ENCODE measurements at regions not wholly inside any gene's neighbourhood (a gene's known extent, or its start where the extent isn't known, plus 50 kb on each side); places are given as distances from the start of the nearest gene placed in this dataset.

DNA sequence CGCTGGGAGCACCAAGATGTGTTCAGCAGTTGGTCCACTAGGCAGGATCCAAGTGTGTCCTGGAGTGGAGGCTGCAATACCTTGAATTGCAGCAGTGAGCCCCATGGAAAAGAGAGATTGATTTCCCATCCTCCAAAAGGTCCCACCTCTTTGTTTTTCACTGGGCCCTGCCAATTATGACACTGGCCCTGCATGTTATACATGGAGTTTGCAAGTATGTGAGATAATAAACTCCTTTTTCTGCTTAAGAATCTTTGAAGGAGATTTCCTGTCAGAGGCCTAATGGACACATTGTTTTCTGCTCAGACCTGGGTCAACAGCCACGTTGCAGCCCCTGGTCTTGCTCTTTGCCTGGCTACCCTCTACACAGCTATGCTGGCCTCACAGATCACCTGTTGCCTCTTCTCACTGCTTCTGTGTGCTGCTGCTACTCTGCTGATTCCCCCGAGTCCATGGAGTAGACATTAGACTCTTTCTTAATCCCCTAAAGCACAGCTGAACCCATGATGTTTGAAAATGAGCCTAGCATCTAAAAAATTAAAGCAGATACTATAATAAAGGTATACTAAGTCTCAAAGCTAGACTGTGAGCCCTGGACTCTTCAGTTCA is 341.9 kb upstream of the CDH11 start:
- no peaks in the 10 kb centered on the region for H3K36me3 Mint-ChIP-seq (ENCODE audit: insufficient read depth)
- no peak for DNase-seq
- no peak overlapping the region for H3K27ac Mint-ChIP-seq

DNA sequence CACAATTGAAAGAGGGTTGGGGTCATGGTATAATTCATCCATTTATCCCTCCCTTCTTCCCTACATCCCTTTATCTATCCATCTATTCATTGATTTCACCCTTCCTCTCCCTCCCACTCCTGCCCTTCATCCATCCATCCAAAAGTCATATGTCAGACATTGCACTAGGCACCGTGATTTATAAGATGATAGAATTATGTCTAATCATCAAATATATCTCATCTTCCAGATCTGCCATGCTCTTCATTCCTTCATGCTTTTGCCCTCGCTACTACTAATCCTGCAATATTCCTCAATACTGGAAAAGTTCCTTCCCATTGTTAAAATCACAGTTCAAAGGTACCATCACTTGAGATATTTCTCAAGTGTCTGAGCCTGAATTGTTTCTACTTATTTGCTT is 335.2 kb upstream of the CDH11 start:
- Mint-ChIP-seq H3K27ac (no peak overlapping the region), H3K36me3 (ENCODE audit: insufficient read depth) (no peaks in the 10 kb centered on the region), H3K4me1 (ENCODE audit: low read depth in 2 of 2) (no peaks in the 10 kb centered on the region), H3K9me3 (peaks cover 14 to 16% of the 10 kb centered on the region in 2 donors), H3K27me3 (no peaks in the 10 kb centered on the region), H3K4me3 (no peak overlapping the region)
- ATAC-seq (replicated peaks) (no peak), DNase-seq (no peak)

More for the DNA sequence above, 341.9 kb upstream of the CDH11 start:
- H3K27me3 Mint-ChIP-seq: no peaks in the 10 kb centered on the region
- no peak overlapping the region for H3K4me3 Mint-ChIP-seq
- H3K4me1 Mint-ChIP-seq (ENCODE audit: low read depth in 2 of 2): no peaks in the 10 kb centered on the region
- ATAC-seq (replicated peaks): no peak
- H3K9me3 Mint-ChIP-seq: peaks cover 12 to 13% of the 10 kb centered on the region in 2 donors

DNA sequence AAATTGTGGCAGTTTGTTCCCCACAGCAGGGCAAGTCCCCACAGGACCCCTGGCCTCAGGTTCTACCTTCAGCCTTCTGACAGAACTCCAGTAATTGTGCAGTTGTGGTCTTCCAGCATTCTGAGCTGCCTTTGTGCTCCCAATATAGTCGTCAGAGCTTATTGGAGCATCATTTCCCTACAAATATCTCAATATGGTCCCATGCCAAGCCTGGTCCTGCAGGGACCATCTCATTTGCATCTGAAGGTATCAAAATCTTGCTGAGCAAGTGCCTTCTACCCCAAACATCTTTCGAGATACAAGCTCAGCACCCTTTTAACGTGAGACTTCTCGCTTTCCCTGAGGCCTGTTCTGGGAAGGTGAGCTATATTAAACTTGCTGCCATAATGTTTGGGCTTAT is 333.9 kb upstream of the CDH11 start:
- DNase-seq (no peak), ATAC-seq (replicated peaks) (no peak)
- Mint-ChIP-seq H3K4me1 (ENCODE audit: low read depth in 2 of 2) (no peaks in the 10 kb centered on the region), H3K36me3 (ENCODE audit: insufficient read depth) (no peaks in the 10 kb centered on the region), H3K27me3 (no peaks in the 10 kb centered on the region), H3K4me3 (no peak overlapping the region), H3K9me3 (peaks cover 14 to 15% of the 10 kb centered on the region in 2 donors), H3K27ac (no peak overlapping the region)

DNA sequence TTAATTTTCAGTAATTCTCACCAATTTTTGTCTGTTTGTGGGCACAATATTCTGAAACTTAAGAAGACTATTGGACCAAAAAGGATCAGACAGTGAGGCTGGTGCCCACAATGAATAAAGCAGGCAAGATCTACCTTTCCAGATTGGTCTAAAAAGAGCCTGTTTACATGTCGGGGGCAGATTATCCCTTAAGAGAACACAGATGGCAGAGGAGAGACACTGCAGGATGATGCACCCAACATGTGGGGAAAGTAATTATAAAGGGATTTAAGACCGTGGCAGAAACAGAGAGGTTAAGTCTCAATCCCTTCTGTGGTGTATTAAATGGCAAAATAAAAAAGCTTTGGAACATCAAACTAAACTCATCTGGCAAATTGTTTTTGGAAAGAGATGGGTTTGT is 331.8 kb upstream of the CDH11 start:
- Mint-ChIP-seq H3K9me3 (peaks cover 15 to 30% of the 10 kb centered on the region in 2 donors), H3K4me3 (no peak overlapping the region), H3K4me1 (ENCODE audit: low read depth in 2 of 2) (no peaks in the 10 kb centered on the region), H3K36me3 (ENCODE audit: insufficient read depth) (no peaks in the 10 kb centered on the region), H3K27me3 (no peaks in the 10 kb centered on the region), H3K27ac (no peak overlapping the region)
- DNase-seq: no peak
- no peak for ATAC-seq (replicated peaks)

DNA sequence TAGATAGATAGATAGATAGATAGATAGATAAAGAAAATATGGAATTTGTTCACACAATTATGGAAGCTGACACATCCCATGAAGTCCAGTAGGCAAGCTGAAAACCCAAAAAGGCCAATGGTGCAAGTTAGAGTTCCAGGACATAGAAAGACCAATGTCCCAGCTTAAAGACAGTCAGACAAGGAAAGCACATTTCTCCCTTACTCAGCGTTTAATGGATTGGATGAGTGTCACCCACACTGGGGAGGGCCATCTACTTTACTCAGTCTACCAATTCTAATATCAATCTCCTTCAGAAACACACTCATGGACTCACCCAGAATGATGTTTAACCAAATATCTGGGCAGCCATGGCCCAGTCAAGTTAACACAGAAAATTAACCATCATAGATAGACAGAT is 327.7 kb upstream of the CDH11 start:
- H3K9me3 Mint-ChIP-seq: peaks cover 17 to 32% of the 10 kb centered on the region in 2 donors
- no peaks in the 10 kb centered on the region for H3K27me3 Mint-ChIP-seq
- H3K27ac Mint-ChIP-seq: no peak overlapping the region
- H3K4me1 Mint-ChIP-seq (ENCODE audit: low read depth in 2 of 2): no peaks in the 10 kb centered on the region
- no peaks in the 10 kb centered on the region for H3K36me3 Mint-ChIP-seq (ENCODE audit: insufficient read depth)
- DNase-seq: no peak
- H3K4me3 Mint-ChIP-seq: no peak overlapping the region
- no peak for ATAC-seq (replicated peaks)

DNA sequence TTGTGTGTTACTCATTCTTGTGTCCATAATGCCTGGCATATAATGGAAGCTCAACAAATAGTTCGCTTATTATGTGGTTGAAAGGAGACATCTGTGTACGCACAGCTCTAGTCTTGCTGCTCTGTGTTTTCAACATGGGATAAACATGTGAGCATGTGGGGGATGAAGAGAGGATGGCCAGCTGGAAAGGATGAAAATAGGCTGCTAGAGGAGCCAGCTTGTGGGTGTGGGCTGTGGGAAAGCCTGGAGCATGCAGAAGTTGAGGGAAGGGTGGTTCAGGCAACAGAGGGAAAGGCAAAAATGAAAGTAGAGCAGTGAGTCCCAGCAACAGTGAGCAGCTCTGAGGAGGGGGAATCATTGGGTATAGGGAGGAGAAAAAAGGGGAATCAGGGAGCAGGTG is 324.6 kb upstream of the CDH11 start:
- ATAC-seq (replicated peaks): no peak
- H3K9me3 Mint-ChIP-seq: peaks cover 10 to 38% of the 10 kb centered on the region in 2 donors
- no peaks in the 10 kb centered on the region for H3K36me3 Mint-ChIP-seq (ENCODE audit: insufficient read depth)
- H3K4me1 Mint-ChIP-seq (ENCODE audit: low read depth in 2 of 2): no peaks in the 10 kb centered on the region
- H3K27me3 Mint-ChIP-seq: no peaks in the 10 kb centered on the region
- H3K27ac Mint-ChIP-seq: no peak overlapping the region
- no peak overlapping the region for H3K4me3 Mint-ChIP-seq
- no peak for DNase-seq

DNA sequence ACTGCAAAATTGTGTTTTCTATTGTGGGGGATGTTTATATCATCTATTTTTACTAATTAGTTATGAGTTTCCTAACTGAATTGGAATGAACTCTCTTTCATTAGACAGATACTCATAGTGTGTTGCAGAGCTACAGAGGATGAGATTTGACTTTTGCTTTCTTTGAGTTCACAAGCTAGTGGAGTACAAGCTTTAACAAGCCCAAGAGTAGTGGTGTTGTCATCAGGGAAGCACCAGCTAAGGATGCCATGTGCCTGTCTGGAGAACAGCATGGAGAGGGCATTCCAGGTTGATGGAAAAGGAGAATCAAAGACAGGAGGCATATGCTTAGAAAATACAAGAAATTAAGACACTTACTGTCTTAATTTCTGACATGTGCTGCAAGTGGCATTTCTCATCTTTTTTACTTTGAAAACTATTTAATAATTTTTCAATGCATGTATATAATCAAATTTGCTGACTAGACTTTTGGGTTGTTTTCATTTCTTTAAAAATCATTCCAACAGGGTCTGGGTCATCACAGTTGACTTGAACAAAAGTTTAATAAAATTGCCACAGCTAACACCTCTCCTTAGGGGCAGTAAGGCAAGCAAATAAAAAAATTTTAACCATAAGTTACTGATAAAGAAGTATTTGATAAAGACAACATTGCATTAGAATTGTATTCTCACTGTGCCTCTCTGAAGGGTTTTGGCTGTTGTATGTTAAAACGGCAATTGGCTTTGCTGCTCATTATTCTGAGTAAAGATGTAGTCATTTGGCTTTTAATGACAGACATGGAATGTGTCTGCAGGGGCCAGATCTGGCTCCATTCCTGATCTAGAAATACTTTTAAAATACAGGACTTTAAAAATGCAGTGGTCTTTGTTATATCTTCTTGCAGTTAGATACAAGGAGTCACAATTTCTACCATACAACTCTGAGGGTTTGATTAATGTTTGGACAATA is 323.7 kb upstream of the CDH11 start:
- Mint-ChIP-seq H3K27me3 (no peaks in the 10 kb centered on the region), H3K36me3 (ENCODE audit: insufficient read depth) (no peaks in the 10 kb centered on the region), H3K9me3 (peaks cover 14 to 44% of the 10 kb centered on the region in 2 donors), H3K27ac (no peak overlapping the region), H3K4me3 (no peak overlapping the region), H3K4me1 (ENCODE audit: low read depth in 2 of 2) (no peaks in the 10 kb centered on the region)
- ATAC-seq (replicated peaks) (no peak), DNase-seq (no peak)

DNA sequence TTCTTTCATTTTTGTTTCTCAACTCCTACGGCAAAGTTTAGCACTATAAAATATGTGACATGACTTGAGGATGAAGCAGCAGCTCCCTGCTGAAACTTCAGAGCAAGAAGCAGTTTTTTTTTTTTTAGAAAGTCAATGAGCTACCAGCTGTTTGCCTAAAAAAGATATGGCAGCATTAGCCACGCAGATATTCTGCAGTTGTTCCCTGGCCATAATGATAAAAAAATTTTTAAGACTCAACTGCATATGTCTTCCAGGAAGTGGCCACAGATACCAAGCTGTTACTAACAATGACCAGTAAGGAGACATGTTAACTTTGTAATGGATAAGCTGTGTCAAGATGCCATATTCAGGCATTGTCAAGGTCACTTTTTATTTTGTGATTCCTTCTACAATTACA is 319.6 kb upstream of the CDH11 start:
- Mint-ChIP-seq H3K36me3 (ENCODE audit: insufficient read depth) (no peaks in the 10 kb centered on the region), H3K9me3 (peaks cover 10 to 25% of the 10 kb centered on the region in 2 donors), H3K27ac (no peak overlapping the region), H3K4me1 (ENCODE audit: low read depth in 2 of 2) (no peaks in the 10 kb centered on the region), H3K27me3 (no peaks in the 10 kb centered on the region), H3K4me3 (no peak overlapping the region)
- ATAC-seq (replicated peaks): no peak
- DNase-seq: no peak

DNA sequence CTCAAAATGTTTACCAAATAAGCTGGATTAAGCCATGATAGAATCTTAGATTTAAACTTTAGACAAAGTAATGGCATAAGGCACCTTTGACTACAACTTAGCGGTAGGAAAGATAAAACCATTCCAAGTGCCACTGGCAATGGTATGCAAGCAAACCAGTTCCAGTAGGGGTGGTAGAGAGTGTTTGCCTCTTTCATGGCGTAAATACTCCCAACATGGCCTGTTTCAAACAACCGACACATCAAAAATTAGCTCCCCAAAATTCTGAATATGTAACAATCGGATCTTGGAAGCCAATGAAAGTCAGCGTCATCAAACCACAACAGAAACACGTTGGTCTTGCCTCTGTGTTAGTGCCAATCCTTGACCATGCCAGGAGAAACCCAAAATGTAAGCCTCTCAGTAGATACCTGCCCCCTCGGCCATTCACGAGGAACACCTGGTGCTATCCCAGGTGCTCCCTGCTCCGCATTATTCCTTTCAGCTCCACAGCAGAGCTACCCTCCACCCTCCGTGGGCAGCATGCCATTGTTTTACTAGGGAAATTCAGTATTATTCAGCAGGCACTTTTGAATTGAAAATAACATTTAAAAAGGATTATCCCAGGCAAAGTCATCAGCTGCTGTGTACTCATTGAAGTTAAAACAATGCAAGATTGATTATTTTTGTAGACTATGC is 307.8 kb upstream of the CDH11 start:
- H3K27me3 Mint-ChIP-seq: no peaks in the 10 kb centered on the region
- peaks cover 19 to 38% of the 10 kb centered on the region in 2 donors for H3K9me3 Mint-ChIP-seq
- H3K27ac Mint-ChIP-seq: no peak overlapping the region
- H3K36me3 Mint-ChIP-seq (ENCODE audit: insufficient read depth): no peaks in the 10 kb centered on the region
- H3K4me1 Mint-ChIP-seq (ENCODE audit: low read depth in 2 of 2): no peaks in the 10 kb centered on the region
- DNase-seq: no peak
- H3K4me3 Mint-ChIP-seq: no peak overlapping the region
- ATAC-seq (replicated peaks): no peak

DNA sequence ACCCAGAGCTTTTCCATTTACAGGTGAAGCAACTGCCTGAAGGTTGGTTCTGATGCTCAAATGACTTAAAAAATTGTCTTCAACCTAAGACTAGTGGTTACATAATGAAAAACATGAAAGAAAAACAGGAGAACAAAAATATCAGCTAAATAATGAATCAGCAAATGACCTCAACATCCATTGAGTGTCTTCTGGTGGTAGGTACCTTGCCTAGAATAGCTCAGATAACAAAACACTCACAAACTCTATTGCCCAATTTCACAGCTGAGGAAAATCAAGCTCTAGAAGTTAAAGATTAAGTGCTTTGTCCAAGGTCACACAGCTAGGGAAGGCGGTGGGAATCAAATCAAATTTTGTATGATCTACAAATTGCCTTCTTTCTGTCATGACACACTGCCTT is 304.6 kb upstream of the CDH11 start:
- no peak for DNase-seq
- no peak overlapping the region for H3K27ac Mint-ChIP-seq
- H3K4me1 Mint-ChIP-seq (ENCODE audit: low read depth in 2 of 2): no peaks in the 10 kb centered on the region
- H3K9me3 Mint-ChIP-seq: peaks cover 11 to 33% of the 10 kb centered on the region in 2 donors
- ATAC-seq (replicated peaks): no peak
- no peaks in the 10 kb centered on the region for H3K27me3 Mint-ChIP-seq
- no peaks in the 10 kb centered on the region for H3K36me3 Mint-ChIP-seq (ENCODE audit: insufficient read depth)
- no peak overlapping the region for H3K4me3 Mint-ChIP-seq

DNA sequence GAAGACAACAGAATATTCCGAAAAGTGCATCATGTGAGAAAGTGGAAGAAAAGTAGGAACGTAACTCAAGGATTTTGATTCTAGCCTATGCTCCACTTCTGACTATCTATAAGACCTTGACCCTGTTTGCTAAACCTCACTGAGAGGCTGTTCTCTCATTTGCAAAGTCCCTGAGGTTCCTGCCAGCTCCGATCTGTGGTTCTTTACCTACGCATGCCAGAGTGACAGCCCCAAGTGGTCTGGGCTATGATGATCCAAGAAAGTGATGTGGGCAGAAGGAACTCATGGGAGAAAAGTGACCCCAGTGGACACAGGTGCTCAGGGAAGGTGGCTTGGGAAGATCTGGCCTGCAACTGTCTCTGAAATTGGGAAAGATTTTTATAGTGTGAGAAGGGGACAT is 301.1 kb upstream of the CDH11 start:
- Mint-ChIP-seq H3K27ac (no peak overlapping the region), H3K27me3 (no peaks in the 10 kb centered on the region), H3K36me3 (ENCODE audit: insufficient read depth) (no peaks in the 10 kb centered on the region), H3K4me1 (ENCODE audit: low read depth in 2 of 2) (no peaks in the 10 kb centered on the region), H3K4me3 (no peak overlapping the region), H3K9me3 (peaks cover 10 to 16% of the 10 kb centered on the region in 2 donors)
- DNase-seq (no peak), ATAC-seq (replicated peaks) (no peak)

DNA sequence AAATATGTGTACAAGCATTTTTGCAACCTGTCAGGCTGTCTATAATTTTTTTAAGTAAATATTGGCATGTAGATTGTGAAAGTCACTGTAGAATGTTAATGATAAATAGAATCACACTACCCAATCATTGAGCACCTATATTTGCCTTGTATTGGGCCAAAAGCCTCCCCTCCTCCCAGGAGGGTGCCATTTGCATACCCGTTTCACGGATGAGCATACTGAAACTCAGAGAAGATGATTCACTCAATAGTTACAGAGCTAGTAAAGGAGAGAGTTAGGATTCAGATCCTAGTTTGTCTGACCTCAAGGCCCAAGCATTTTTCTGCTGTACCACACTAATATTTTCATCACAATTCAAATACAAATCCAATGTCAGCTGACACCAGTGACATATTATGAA is 299.7 kb upstream of the CDH11 start:
- H3K4me3 Mint-ChIP-seq: no peak overlapping the region
- ATAC-seq (replicated peaks) (no peak), DNase-seq (no peak)
- H3K4me1 Mint-ChIP-seq (ENCODE audit: low read depth in 2 of 2): no peaks in the 10 kb centered on the region
- no peaks in the 10 kb centered on the region for H3K27me3 Mint-ChIP-seq
- no peaks in the 10 kb centered on the region for H3K36me3 Mint-ChIP-seq (ENCODE audit: insufficient read depth)
- no peak overlapping the region for H3K27ac Mint-ChIP-seq
- peaks cover 12 to 16% of the 10 kb centered on the region in 2 donors for H3K9me3 Mint-ChIP-seq

DNA sequence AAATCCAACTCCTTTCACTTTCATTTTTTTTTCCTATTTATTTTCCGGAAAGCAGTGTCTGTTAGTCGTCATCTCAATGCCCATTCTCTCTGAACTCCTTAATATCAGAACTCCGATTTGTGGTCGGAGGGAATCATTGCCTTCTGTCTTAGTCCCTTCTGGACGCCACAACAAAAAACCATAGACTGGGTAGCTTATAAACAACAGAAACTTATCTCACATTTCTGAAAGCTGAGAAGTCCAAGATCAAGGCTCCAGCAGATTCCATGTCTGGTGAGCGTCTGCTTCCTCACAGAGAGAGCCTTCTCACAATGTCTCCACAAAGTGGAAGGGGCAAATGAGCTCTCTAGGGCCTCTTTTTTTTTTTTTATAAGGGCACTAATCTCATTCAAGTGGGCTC is 296.6 kb upstream of the CDH11 start:
- Mint-ChIP-seq H3K4me3 (no peak overlapping the region), H3K27me3 (no peaks in the 10 kb centered on the region), H3K36me3 (ENCODE audit: insufficient read depth) (no peaks in the 10 kb centered on the region), H3K4me1 (ENCODE audit: low read depth in 2 of 2) (no peaks in the 10 kb centered on the region), H3K27ac (no peak overlapping the region), H3K9me3 (peaks cover 8 to 16% of the 10 kb centered on the region in 2 donors)
- no peak for ATAC-seq (replicated peaks)
- DNase-seq: no peak

DNA sequence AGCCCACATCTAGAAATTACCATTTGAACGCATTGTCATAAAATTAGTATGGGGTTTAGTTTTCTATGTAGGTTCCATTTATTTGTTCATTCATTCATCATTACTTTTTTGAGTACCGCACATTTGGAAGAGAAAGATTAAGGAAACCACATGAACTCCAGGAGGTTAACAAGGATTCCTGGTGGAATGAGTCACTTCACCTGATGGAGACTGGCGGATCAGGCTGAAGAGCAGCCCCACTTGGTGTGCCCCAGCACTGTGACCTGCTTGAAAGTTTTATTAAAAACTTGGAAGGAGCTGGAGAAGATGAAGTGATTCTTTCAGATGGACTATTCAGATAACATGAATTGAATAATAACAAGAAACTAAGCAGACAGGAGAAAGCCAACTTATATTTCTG is 293.6 kb upstream of the CDH11 start:
- Mint-ChIP-seq H3K4me1 (ENCODE audit: low read depth in 2 of 2) (no peaks in the 10 kb centered on the region), H3K27ac (no peak overlapping the region), H3K9me3 (peaks cover 7 to 10% of the 10 kb centered on the region in 2 donors), H3K36me3 (ENCODE audit: insufficient read depth) (no peaks in the 10 kb centered on the region), H3K27me3 (no peaks in the 10 kb centered on the region), H3K4me3 (no peak overlapping the region)
- DNase-seq (no peak), ATAC-seq (replicated peaks) (no peak)
